HEK293T (cell line): ENCODE measurements at regions not wholly inside any gene's neighbourhood (a gene's known extent, or its start where the extent isn't known, plus 50 kb on each side); places are given as distances from the start of the nearest gene placed in this dataset.

Source experiments
- BHLHE40 ChIP-seq: fragments of 450-650 bp; IDR thresholded peaks from 2 replicates; pipeline ENCODE4 v1.6.1; 2016; ENCODE audit warnings: mild to moderate bottlenecking, moderate library complexity, borderline replicate concordance
- FOXK2 ChIP-seq: fragments of 450-650 bp; IDR thresholded peaks from 2 replicates; pipeline ENCODE4 v1.6.1; 2016; ENCODE audit warnings: mild to moderate bottlenecking
- SP1 ChIP-seq: fragments of 450-650 bp; IDR thresholded peaks from 2 replicates; pipeline ENCODE4 v1.6.1; 2017
- TF ChIP-seq, protein P1 (sequence below): fragments of 450-650 bp; IDR thresholded peaks from 2 replicates; pipeline ENCODE4 v1.6.1; 2016

DNA sequence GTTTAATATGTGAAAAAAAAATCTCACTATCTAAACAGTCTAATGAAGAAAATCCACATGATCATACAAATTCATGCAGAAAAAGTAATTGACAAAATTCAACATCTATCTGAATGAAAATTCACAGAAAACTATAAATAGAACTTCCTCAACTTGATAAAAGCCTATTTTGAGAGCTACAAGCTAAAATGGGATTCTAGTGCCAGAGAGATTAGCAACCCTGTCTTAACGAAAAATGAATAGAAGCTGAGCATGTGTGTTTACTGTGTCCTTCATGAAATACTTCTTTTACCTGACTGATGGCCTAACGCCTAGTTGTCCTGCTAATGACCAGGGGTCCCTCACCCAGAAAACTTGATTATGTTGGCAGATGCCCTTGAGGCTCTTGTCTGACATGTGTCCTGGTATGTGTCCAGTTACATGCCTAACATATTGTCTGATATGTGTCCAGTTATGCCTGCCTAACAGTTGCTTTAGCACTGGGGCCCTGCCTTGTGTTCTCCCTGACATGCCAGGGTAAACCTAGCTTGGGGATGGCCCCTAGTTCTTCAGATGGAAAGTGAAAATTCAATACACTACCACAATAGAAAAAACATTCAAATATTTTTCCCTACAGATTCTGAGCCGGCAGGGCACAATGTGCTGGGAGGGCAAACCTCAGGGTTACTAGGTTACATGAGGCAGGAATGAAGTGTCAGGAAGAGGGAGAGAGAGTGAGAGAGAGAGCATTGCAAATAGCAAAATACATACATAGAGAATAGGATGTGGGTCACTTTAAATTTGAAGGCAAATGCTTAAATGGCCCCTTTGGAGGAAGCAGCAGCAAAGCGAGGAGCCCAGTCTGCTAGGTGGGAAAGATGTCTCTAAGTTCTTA is 834.0 kb downstream of the CDH11 start:
- TF ChIP-seq, protein P1, sequence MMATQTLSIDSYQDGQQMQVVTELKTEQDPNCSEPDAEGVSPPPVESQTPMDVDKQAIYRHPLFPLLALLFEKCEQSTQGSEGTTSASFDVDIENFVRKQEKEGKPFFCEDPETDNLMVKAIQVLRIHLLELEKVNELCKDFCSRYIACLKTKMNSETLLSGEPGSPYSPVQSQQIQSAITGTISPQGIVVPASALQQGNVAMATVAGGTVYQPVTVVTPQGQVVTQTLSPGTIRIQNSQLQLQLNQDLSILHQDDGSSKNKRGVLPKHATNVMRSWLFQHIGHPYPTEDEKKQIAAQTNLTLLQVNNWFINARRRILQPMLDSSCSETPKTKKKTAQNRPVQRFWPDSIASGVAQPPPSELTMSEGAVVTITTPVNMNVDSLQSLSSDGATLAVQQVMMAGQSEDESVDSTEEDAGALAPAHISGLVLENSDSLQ, result no peak
- TF ChIP-seq BHLHE40 (no peak), FOXK2 (no peak), SP1 (no peak)
